Fibroblast of skin of abdomen (primary cell): ENCODE measurements at regions not wholly inside any gene's neighbourhood (a gene's known extent, or its start where the extent isn't known, plus 50 kb on each side); places are given as distances from the start of the nearest gene placed in this dataset.

Experiments
- DNase-seq: peaks from one replicate; pipeline ENCODE4 v3.0.0-alpha.2; 2013

DNA sequence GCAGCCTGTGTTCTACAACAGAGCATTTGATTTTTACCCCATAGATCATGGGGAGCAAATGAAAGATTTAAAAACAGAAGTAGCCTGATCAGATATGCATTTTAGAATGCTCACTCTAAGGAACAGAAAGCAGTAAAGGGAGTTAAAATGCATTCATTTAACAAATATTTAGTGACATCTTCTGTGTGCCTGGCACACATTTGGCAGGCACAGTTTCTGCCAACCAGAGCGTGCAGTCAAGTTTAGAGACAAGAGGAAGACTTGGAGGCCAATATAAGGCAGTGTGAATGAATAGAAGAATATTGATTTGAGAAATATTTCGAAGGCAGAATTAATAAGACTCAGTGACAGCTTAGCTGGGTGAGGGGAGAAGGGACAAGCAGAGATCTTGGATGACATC, 210.1 kb downstream of the KDR start:
- no peak for DNase-seq

DNA sequence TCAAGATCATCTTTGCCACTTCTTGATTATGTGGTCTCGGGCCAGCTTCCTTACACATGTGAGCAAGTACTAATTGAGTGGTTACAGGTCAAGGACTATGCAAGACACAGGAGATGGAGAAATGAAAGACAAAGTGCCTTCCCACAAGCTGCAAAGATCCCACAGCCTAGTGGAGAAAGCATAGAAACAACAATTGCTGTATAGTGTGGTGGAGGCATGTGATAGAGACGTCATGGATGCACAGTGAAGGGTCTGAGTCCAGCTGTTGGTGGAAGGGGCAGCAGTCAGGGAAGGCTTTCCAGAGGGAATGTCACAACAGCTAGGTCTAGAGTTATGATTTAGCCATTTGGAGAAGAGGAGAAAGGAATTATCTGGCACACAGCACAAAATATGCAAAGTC, 210.6 kb downstream of the KDR start:
- DNase-seq, result no peak

DNA sequence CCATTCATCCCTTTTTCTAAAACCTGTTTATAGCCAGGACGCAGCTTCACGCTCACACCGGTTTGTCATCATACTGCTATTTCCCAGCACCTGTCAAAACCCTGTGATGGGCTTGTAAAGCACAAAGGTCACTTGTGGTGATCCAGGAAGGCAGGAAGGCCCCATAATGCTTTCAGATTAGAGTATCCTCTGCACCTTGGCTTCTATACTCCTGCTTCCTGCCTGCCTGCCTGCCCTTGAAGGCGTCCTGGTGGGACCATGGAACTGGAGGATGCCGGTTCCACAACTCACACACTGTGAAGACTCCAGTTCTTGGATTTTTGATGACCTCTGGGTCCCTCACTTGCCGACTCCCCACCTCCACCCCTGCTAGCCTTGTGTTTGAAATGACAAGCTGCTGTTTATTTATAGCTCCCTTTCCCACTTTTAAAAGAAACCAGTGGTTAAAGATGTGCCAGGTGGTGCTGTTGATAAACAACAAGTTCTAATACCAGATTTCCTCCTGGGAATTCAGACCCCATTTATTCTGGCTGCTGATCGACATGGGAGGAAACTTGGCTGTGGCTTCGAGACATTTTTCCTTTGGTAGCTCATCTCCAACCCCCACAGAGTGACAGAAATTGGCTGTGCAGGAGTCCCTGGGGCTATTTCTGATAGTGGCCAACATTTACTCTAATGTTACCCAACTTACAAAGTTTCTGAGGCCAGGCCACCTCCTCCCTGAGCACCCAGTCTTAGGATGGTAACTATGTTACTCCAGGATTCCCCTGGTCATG, 211.5 kb downstream of the KDR start:
- DNase-seq, result no peak

DNA sequence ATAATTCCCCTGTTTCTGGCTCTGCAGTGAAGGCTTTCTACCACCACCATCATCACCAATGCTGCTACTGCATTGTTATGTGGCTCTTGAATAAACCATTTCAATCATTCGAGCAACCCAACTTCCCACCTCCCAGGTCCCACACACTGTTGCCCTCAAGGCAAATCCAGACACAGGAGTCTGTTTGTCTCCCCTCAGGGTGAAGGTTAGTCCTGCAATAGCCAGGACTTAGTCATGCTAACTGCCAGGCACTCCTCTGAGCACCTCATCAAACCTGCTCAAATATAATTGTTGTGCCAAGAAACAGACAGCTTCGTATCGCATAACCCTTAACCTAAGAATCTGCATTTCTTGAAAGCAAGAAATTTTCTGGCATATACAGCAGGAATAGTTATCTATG, 213.2 kb downstream of the KDR start:
- no peak for DNase-seq

DNA sequence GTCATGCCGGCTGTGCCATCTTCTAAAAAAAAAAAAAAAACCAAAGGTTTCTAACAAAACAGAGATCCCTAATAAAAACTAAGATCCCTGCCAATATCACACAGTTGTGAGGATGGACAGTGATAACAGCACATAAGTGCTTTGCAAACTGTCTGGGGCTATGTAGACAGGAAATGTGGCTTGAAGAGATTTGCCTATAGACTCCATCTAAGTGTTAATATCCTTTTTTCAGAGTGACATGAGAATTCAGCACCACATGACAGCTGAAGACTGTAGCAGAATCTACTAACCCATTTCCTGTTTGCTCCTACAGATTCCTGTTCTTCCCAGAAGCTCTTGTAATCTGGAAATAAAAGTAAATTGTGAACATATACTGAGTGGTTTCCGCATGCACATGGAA, 215.4 kb downstream of the KDR start:
- DNase-seq, result no peak

DNA sequence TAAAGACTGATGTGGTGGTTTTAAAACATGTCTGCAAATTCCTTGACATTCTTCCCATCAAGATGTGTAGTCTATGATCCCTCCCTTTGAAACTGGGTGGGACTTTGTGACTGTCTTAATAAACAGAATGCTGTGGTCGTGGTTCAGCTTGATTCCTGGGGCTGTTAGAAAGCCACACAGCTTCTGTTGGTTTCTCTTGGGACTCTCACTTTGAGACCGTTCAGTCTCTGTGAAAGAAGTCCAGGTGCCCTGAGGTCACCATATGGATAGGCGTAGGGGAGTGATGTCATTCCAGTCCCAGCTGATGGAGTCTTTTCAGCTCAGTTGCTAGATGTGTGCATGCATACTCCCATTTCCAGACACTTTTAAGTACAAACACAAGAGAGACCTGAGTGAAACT, 216.6 kb downstream of the KDR start:
- no peak for DNase-seq

DNA sequence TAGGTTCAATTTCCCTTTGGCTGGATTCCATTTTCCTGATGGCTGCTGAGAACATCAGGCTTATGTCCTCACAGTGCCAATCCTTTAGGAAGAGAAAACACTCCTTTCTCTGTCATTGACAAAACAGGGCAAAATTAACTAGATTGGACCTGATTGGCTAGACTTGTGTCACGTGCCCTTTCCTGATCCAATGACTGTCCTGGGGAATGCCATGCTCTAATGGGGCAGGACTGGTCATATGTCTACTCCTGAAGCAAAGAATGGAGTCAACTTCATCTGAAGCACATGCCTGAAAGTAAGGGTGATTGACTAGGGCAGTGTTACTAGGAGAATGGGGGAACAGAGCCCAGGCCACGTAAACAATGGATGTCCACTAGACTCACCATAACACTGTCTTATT, 220.4 kb downstream of the KDR start:
- no peak for DNase-seq

DNA sequence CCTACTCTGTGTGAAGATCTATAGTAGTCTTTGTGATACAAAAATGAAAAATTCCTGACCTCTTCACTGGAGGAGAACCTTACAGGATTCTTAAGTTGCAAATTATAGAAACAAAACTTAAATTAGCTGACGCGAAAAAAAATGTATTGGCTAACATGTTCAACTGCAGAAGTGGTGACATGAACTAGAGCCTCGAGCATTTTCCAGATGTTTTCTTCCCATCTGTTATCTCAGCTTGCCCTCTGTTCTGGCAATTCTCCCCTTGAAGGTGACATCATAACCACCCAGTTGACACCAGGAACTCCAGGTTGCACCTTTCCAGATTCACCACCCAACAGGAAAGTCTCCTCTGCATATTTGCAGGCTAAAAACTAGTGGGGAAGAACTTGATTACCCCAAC, 222.4 kb downstream of the KDR start:
- no peak for DNase-seq

DNA sequence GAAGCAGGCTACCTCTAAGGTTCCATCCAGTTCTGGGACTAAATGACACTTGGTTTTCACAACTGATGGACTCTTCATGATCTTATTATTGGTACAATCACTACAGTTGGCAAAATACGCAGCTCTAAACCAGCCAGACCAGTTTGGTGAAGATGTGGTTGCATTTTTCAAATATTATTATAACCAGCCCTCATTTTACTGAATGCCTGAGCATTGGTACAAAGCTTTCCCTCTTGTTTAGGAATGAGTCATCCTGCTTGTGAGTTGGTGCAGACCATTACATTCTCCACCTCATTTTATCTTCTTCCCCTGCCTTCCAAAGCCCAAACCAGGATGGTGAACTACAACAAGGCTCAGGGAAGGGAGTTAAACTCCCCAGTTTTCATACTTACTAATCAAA, 223.1 kb downstream of the KDR start:
- peak; percentile 61 for DNase-seq

DNA sequence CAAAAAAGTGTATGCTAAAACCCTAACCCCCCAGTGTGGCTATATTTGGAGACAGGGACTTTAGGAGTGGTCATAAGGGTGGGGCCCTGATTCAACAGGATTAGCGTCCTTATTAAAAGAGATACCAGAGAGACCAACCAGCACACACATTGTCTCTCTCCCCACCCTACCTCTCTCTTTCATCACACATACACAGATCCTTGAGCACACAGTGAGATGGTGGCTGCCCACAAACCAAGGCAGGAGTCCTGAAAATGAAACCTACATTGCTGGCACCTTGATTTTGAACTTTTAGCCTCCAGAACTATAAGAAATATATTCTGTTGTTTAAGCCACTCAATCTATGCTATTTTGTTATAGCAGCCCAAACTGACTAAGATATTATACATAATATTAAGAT, 224.2 kb downstream of the KDR start:
- no peak for DNase-seq

DNA sequence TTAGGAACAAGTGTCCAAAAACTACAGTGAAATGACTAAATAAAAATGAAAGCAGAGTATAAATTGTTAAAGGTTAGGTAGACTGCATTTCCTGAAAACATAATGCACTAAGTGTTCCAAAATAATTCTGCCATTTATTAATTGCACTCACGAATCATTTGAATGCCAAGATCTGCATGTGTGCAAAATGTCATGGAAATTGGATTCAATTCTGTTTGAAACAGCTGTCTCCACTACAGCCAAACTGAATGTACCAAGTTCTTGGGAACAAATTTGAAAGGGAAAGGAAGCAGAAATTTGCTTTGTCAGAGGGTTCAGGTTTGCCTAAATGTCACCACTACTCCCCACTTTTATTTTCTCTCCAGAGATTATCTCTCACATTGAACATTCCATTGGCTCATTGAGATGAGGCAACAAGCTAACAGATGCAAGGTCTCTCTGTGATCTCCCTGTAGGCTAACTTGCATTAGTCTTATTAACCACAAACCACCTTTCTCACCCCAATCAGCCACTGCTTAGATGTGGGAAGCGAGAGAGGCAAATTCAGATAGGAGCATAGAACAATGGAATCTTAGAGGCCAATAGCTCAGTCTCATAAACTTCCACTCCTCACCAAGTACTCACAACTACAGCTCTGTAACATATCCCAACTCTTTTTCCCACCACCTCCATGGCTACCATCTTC, 226.6 kb downstream of the KDR start:
- peak; percentile 48 for DNase-seq

DNA sequence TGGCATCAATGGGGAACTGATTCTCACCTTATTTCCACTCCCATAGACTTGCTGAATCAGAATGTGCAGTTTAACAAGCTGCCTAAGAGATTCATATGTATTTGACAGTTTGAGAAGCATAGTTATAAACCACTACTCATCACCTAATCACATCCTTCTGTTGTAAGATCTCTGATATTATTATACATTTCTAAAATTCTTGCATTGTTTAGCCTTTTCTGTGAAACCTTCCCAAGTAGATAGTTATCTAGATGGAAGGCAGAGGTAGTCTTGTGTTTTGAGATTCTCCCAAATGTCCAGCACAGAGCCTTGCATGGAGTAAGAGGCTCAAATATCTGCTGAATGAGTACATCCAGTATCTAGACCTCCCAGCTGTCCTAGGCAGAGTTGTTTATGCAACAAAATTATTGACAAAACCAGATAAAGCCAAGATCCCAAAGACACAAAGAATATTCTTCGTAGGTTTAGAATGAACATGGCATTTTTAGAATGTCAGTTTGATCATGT, 227.3 kb downstream of the KDR start:
- peak; percentile 44 for DNase-seq

DNA sequence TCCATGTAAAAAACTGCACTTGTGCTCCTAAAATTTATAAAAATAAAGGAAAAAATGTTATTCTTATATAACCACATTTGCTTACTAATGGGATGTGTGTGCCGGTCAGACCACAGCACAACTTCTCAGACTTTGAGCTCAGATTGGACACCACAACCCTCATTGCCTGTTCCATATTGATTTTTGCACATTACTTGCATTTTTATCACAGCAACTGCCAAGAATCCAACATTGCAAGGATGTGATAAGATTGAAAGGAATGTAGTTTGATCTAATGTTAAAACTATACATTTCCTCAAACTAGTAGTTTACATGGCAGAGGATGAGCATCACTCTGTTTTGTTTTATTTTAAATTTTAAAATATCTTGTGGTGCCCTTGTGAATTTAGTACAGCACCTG, 227.8 kb downstream of the KDR start:
- peak; percentile 90 for DNase-seq

DNA sequence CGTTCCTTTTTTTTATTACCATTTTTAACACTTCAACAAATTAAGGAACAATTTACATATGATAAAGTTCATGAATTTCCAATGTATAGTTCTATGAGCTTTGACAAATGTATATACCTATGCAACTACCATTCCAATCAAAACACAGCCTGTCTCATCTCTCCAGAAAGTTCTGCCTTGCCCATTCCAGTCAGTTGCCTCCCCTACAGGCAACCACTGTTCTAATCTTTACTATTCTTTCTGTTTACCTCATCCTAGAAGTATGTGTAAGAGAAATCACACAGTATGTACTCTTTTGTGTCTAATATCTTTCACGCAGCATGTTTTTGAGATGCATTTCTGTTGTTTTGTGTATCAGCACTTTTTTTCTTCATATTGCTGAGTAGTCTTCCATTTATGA, 224.9 kb downstream of the KIT start:
- peak; percentile 20 for DNase-seq

DNA sequence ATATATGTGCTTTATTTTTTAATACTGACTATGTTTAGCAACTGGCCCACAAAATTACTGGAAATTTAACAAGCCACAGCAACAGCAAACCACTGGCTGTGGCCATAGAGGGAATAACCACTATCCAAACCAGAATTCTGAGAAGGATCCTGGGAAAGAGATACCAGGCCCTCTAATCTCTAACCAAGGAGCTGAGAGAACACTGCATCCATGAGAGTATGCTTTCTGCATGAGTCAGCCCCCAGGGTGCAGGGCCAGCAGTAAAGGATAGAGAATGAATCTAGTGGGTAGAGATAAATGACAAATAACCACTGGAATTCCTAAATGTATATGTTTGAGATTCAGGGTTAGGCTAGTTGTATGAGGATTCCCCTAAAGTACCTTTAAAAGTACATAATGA, 221.8 kb downstream of the KIT start:
- peak; percentile 90 for DNase-seq

DNA sequence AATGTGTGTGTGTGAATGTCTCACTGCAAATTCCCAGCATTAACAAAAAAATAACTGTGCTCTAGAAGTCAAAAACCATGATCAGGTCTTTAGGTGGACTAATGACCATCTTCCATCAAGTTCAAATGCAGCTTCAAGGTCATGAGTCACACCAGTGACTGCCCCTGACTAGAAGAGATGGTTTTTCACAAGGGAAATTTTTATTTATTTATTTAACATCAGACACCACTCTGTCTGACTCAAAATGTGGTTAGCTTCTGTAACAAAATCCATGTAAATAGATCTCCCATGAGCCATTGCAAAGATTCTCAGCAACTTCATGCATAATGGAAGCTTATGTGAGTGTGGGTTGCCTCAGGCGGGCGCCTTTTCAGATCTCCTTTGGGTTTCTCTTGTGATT, 219.2 kb downstream of the KIT start:
- peak; percentile 60 for DNase-seq

DNA sequence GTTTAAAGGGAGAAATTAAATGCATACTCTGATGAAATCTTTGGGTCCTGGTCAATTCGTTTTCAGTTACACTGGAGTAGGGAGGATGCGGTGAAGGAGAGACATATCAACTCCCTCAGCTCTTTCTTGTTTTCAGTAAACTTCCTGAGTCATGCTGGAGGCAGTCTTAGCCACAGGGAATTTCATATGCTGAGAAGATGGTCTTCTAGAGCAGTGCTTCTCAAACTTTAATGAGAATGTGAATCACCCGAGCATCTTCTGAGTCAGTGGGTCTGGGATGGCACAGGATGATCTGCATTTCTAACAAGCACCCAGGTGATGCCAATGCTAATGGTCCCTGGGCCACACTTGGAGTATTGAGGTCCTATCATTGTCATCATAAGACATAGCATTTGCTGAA, 214.5 kb downstream of the KIT start:
- DNase-seq, result peak; percentile 37

DNA sequence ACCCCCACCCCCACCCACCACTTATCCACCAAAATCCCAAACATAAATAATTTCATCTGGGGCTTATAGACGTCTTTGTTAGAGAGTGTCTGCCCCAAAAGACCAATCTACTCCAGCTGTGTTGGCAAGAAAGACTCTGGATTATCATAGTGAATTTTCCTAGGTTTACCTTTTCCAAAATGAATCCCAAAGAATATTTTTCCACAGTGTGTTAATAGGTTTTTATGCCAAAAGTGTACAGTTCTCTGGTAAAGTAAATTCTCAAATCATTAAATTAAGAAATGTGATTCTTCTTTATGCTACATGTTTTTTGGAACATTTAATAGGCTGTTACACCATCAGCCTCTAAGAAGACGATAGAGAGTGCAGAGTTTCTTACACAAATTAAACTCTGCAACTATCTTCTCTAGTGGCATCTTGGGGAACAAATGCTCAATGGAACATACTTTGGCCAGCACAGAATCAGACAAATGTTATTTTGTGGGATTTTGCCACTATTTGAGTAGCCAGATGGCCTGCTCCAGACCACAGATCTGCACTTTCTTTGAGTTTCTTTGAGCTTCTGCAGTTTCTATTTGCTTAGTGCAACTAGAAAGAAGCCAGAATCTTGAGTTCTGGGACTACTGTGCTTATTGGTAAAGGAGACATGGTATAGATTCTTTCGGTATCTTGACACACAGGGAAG, 206.0 kb downstream of the KIT start:
- no peak for DNase-seq

DNA sequence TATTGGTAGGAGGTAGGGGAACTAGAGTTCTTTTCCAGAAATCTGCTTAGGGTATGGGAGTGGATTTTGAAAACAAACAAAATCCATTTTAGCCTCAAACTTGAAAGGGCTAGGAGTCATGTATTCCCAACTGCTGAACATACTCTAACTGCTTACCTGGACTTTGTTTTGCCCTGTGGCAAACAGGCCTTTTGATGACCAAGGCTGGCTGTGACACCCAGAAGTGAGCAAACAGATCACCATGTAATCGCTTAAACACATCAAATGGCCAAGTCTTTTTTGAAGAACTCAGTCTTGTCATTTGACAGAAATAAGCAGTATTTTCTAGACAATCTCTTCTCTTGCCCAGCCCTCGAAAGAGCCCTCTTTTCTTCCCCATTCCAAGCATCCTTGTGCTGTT, 203.4 kb downstream of the KIT start:
- DNase-seq, result no peak

DNA sequence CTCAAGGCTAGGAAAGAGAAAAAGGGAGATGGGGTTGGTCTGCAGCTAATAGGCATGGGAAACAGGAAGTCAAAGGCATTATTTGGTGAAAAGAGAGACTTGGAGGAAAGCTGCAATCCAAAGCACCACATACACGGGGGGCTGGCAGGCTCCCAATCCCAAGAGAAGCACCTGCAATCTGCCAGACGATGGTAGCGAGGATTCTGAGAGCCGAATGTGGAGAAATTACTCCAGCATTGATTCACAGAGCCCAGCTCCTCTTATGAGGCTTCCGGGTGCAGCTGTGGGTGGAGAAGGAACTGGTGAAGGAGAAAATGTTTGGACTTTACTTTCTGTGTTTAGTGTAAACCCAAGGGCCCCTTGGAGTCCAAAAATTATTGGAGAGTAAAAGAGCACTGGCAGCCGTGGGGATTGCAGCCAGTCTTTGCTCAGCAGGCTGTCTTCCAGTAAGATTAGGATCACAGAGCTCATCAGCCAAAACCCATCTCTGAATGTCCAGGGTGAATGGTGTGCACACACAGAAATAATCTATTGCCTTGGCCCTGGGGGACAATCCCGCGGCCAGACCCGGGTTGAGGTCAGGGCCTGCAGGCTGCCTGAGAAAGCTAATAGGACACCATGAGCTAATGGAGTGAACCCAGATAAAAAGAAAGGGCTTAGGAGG, 197.6 kb downstream of the KIT start:
- DNase-seq, result no peak

DNA sequence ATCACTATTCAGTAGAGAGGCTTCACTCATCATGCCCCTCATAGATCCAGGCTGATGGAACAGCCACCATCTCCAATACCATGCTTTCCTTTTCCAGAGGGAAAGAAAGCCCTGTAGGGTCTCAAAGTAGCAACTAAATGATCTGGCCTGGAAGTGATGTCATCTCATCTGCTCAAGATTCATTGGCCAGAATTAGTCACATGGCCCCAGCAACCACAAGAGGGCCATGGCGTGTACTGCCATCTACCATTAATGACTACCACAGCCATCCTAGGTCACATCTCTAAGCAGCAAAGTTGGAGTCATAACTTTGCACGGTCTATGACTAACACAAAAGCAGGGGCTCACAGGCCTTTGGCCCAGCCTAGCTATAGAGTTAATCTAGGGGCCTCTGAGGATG, 194.8 kb downstream of the KIT start:
- DNase-seq, result no peak

DNA sequence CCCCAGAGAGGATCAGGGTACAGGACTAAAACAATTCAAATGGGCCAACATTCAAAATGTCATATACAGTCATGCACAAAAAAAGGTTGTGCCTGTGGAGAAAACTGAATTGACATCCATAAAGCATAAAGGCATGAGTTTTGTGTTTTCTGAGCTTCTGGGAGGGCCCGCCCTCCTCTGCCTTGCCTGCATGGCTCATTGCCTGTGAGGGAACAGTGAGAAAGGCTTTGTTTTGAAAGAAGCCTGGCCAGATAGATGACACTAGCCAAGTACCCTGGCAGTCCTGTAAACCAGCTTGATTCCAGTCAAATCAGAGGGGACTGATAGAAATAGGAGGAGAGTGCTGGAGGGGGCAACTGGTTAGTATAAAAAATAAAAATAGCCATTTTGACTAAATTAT, 194.3 kb downstream of the KIT start:
- no peak for DNase-seq

DNA sequence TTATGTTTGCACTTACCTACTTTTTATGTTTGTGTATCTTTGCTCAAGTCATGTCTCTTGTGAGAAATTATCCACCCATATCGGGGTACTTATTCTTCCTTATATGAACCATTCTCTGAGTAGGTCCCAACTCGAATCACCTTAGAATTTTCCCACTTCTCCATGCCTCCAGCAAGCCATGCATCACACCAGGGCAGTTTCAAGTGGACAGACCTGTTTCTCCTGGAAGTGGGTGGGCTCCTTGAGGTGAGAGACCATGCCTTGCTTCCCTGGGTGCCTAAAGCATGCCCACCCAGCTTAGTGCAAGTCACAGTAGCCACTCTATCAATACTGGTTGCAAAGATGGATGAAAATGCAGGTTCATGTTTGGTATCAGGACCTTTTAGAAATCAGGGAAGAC, 187.2 kb downstream of the KIT start:
- DNase-seq, result no peak
